Amniotic stem cell (primary cell): ENCODE measurements at regions not wholly inside any gene's neighbourhood (a gene's known extent, or its start where the extent isn't known, plus 50 kb on each side); places are given as distances from the start of the nearest gene placed in this dataset.

Source experiments
- DNase-seq: peaks from one replicate; lab custom pipeline; 2025; lab: John Stamatoyannopoulos, UW

DNA sequence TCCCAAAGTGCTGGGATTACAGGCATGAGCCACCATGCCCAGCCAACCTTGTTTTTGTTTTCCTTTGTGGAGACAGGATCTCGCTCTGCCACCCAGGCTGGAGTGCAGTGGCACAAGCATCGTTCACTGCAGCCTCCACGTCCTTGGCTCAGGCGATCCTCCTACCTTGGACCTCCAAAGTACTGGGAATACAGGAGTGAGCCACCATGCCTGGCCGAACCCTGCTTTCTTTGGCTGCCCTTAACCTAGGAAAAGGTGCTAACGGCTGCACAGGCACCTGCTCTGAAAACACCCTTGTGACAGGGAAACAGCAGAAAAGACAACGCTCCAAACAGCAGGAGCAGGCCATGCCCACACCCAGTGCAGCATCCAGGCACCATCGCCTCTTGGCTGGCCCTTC is 71.9 kb downstream of the OAT start:
- no peak for DNase-seq

DNA sequence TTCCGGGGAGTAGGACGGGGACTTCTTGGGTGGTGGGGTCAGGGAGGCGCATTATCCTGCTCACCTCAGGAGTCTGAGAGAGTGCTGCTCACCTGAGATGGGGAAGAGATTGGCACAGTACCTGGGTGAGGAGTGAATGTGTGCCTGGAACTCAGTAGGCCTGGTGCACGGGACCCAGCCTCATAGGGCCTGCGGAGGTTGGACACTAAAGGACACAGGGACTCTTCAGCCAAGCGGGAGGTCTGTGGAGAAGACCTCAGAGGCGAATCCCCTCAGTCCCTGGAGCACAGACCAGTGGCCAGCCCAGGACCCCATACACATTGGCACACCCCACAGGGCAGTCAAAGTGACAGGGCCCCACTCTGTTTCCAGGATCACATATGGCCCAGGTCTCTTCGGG is 73.2 kb downstream of the OAT start:
- no peak for DNase-seq

DNA sequence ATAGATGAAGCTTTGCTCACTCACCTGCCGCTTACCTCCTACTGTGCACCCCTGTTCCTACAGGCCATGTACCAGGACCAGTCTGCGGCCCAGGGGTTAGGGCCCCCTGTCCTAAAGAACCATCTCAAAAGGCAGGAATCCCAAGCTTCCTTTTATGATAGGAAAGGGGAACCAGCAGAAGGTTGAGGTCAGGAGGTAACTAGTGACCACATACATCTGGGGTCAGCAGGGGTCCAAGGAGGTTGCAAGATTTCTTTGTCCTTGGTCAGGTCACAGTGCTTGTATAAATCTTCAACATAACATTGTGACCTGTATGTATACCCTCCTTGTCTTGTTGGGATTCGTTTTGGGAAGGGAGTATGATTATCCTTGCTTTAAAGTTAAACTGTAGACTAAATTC is 73.8 kb downstream of the OAT start:
- no peak for DNase-seq

DNA sequence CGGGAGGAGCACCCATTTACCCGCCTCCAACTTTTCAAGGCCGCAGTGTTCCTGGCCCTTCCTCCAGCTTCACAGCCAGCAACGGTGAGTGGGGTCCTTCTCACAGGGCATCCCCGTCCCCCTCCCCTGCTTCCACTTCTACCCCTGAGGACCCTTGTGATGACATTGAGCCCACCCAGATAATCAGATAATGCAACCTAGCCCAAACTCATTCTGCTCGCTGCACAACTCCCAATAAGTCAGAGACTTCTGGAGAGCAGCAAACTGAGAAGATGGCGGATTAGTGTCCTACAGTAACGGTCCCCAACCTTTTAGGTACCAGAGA is 74.5 kb downstream of the OAT start:
- DNase-seq = no peak

DNA sequence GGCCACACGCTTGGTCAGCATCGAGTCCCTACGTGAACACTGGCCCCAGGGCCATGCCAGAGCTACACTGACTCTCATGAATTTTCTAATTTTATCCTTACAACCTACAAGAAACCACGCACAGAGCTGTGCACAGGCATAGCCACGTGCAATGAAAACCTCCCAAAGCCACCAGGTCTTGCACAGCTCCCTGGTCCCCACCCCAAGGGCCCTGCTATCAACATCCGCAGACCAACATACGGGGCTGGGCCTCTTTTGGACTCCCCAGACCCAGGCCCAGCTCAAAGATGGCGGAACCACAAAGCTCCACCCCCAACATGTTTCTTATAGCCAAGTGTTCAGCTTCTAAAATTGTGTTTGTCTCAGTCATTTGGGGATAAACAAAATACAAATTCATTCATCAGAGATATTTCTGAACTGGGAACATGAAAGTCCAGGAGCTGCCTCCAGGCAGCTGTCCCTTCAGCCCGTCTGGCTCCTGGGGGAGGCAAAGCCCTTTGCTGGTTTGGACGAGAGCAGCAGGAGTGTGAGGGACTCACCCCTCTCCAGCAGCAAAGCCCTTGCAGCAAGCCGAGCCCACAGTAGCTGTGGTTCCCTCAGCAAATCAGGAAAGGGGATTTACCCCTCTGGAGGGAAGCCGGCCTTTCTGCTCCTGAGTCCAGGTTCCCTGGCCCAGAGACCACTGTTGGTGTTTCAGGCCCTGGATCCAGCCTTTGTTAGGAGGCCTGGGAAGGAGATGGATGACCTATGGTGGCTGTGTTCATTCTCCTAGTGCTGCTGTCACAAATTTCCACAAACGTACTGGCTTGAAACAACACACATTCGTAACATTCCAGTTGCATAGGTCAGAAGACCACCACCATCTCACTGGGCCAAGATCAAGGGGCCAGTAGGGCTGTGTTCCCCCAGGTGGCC is 75.1 kb downstream of the OAT start:
- DNase-seq = no peak

DNA sequence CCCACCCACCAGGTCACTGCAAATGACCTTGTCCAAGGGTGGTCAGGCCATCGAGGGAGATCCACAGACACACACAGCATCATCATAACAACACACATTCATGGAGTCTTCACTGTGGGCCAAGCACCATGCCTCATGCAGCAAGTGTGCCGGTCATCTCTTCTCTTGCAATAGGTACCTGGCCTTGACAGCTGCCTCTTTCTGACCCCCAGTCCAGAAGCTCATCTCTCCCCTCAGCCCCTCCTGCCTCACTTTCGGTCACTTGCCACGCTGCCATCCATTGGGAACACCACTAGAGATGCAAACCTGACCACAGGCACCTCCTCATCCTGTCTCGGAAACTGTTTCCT is 75.9 kb downstream of the OAT start:
- DNase-seq = no peak

DNA sequence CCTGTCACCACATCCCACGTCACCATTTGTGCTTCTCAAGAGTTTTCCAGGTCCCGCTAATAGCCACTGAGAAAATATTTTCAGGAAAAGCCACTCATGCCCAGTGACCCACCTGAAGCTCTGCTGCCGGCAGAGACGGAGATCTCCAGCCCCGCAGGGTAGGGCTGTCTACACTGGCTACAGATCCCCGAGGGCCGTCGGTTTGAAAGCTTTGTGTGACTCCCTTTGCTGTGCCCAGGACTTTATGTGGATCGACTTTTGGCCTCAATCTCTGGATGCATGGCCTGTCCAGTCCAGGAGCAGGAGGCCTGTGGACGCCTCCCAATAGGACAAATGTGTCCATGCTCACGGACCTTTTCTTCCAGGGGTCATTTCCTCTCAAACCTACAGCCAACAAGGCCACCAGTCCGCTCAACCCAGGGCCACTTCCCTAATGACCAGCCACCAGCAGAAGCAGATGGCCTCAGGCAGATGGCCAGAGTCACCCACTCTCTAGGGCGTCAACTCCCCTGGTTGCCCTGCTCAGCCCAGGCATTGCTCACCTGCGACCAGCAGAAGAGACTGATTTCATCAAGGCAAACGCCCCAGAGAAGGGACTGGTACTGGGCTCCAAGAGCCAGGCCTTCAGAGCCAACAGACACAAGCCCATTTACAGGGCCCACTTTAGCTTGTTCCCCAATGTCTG is 76.4 kb downstream of the OAT start:
- DNase-seq = no peak

DNA sequence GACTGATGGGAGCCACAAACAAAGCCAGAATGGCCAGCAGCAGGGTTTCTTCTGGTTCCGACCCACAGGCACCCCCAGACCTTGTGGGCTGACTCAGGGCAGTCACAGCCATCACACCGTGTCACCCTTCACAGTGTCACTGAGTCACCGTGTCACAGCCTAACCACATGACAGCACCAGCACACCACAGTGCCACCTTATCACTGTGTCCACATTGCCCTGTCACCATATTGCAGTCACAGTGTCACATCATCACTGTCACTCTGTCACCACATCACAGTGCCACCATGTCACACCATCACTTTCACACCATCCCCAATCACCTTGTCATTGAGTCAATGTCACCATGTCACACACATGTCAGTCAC is 77.0 kb downstream of the OAT start:
- no peak for DNase-seq

DNA sequence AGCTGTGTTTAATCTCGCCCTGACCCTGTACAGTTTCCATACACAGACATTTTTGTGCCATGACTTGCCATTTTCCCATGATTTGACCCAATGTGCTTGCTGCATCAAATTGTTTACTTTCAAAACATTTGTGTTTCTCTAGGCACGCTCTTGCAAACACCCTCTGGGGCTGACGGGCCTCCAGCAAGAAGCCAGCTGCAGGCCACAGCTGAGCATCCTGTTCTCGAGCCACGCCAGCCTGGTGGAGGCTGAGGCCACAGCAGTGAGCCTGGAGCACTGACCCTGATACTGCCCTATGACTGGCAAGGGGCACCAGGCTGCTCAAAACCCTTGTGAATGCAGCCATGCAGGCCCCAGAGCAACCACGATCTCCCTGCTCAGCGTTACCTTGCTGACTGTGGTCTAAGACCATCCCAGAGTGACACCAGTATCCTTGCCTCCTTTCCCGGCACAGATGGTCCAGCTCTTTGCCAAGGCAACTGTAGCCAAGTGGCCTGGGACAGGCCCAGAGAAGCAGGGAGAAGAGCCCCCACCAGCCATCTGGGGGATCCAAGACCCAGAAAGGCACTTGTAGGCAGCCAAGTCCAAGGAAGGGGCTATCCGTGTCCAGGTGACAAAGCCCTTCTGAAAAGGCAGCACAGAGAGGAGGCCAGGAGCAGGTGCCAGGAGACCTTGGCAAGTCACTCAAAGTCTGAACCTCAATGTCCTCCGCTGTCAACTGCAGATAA is 78.5 kb downstream of the OAT start:
- peak; percentile 91 for DNase-seq

DNA sequence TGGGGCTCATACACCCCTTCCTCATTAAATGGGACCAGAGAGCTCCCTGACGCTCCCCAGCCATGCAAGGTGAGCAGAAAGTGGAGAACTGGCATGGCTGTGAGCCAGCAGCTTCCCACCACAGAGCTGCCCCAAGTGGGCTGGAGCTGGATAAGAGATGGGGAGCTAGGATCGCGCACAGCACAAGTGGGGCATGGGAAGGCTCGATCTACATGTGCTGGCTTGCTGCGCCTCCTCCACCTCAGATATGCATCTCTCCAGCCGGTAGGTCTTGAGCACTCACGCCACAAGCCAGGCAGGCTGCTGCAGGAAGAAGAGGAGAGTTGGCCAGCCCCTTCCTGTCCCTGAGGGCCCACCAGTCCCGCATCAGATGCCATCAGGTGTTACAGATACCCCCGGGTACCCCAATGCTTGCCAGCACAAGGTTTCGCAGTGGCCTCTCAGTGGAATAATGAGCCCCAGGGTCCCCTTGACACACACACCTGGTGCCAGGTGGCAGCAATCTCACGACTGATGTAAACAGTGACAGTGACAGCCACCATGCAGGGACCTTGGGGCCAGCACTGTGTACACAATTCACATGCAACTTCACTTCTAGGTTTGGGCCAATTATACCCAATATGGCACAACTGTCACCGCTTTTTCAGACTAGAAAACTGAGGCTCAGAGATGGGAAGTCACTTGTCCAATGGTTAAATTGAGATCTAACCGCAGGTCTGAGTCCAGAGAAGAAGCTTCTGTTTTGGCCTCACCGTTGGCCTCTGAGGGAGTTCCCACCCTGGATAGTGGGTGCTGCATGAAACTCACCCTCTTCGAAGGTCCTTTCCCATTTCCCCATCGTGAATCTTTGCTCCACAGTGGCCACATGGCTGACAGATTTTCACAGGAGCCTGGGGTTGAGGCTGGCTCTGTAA is 79.3 kb downstream of the OAT start:
- no peak for DNase-seq

DNA sequence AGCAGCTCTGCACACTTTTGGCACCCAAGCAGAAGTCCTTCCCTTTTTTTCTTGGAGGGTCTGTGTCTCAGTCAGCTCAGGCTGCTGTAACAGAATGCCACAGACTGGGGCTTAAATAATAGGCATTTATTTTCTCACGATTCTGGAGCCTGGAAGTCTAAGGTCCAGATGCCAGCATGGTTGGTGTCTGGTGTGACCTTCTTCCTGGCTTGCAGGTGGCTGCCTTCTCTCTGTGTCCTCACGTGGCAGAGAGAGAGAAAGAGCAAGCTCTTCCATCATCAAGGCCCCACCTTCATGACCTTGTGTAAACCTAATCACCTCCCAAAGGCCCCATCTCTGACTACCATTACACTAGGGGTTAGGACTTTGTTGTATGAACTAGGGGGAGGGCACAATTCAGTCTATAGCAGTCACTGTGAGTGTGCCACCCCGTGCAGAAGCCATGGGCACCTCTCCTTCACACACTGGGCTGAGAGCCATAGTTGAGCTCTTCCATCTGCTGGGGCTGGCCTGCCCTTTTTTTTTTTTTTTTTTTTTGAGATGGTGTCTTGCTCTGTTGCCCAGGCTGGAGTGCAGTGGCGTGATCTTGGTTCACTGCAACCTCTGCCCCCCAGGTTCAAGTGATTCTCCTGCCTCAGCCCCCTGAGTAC is 80.3 kb downstream of the OAT start:
- DNase-seq = no peak

DNA sequence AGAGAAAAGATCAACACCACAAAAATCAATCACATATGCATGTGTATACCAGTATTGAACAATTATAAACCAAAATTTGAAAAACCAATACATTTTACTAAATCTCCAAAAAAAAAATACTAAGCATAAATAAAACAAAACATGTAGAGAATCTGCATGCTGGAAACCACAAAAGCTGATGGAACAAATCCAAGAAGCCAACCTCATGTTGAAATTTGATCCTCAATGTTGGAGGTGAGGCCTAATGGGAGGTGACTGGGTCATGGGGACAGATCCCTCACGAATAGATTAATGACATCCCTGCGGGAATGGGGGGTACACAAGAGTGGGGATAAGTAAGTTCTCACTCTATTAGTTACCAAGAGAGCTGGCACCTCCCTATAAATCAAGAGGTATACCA is 82.5 kb downstream of the OAT start:
- no peak for DNase-seq

DNA sequence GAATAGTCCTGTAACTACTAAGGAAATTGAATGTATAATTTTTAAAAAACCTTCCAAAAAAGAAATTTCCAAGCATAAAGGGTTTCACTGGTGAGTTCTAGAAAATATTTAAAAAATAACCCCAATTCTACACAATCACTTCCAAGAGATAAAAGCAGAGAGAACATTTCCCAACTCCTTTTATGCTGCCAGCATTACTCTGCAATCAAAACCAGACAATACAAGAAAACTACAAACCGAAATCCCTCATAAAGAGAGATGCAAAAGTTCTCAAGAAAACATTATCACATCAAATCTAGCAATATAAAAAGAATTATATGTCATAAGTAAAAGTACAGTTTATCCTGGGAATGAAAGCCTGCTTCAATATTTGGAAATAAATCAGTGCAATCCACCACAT is 84.8 kb downstream of the OAT start:
- DNase-seq = no peak

DNA sequence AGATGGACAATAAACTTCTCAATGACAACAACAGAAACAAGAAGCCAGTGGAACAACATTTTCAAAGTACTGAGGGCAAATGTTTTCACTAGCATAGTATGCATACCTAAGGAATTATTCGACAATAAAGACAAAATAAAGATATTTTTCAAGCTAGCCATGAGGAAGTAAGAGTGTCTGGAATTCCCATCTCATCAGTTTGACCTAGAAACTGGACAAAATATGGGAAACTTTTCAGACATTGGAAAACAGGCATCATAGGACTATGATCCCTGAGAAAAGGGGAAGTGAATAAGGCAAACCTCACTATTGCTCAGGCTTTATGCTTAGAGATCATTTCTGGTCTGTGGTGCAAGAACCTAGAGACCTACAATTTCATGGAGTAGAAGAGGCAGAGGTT is 86.3 kb downstream of the OAT start:
- peak; percentile 27 for DNase-seq

DNA sequence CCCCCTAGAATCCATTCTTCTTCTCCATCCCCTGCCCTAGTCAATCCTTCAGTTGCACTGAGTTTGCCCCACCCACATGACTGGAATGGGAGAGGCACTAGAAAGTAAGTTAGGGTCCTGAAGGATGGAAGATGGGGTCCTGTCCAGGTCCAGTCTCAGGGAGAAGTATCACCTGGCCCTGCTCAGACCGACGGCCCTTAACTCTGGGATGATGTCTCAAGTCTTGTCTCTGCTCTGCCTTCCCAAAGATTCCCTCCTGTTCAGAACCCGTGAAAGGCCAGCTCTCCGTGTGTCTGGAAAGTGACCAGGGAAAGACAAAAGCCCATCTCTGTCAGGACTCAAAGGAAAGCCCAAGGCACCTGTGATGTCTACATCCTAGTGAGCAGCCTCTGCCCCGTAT is 88.8 kb downstream of the OAT start:
- DNase-seq = no peak

DNA sequence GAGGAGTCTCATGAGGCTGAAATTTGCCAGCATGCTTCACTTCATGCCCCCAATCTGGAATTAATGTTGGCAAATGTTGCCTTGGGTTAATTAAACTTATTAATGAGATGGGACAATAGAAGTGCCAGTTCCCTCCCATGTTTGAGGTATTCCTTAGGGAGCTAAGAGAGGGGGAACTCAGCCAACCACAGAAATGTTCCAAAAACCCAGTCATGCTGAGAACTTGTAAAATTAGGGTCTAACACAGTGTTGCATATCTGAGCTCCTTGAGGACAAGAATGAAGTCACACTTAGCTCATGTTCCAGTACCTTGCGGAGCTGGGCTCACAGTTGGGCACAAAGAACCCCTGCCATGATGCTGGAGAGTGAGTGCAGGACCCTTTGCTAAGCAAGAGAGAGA is 89.4 kb downstream of the OAT start:
- no peak for DNase-seq

DNA sequence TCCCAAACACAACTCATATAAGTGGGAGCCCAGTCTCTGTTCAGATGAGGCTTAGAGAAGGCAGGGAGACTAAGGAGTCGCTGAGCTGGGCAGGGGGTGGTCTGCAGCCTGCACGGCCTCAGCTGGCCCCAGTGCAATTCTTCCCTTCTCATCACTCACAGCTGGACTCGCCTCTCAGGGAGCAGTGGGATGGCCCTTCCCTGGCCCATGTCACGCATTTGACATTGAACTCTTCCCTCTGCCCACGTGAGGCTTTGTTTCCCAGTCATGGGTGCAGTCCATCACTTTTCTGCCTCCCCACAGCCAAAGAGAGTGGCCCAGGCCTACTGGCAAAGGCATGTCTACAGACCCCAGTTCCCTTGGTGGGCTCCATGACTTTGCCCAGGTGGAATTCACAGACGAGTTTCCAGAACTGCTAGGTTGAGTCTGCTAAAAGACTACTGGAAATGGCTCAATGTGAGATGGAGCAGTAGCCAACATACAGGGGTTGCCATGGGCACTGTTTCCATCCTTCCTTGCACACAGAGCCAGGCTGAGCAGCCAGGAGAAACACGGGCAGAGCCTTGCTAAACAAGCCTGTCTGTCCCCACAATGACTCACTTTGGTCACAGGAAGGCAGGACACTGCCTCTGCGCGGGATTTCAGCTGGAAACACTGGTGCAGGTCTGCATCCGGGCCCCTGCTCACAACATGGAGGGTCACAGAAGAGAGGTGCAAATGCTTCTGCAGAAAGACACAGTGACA is 90.1 kb downstream of the OAT start:
- no peak for DNase-seq

DNA sequence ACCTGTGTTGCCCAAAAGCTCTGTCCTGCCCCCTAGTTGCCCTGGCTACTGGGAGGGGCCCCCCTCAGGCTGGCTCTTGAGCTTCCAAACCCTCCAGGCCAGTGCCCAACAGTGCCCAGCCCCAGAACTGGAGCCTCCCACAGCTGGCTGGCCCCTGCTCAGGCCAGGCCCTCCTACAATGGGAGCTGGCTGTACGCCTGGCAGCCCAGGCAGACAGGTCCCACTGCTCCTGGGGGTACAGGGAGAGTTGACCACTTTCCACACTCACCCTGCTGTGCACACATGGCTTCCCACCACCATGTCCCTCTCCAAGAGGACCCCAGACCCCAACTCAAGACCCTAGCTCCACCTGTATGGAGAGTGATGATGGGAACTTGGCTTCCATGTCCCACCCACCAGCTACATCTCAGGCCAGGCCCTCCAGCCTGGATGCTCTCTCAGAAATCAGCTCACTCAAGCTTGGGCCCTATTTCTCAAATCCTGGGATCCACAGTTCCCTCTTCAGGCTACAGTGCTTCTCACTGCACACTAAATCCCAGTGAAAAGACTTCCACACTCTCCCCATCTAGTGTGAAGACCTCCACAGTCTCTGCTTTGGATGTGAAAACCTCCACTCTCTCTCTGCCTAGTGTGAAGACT is 92.6 kb downstream of the OAT start:
- DNase-seq = no peak

DNA sequence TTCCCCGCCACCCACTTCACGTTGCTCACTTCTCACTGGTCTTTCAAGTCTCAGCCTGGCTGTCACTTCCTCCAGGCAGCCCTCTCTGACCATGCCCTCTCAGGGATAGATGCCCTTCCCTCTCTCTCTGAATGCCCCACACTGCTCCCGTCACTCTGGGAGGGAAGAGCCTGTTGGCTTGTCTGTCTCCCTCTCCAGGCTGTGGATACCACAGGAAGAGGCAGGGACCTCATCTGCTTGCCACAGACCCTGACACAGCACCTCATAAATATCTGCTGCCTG is 93.1 kb downstream of the OAT start:
- no peak for DNase-seq

DNA sequence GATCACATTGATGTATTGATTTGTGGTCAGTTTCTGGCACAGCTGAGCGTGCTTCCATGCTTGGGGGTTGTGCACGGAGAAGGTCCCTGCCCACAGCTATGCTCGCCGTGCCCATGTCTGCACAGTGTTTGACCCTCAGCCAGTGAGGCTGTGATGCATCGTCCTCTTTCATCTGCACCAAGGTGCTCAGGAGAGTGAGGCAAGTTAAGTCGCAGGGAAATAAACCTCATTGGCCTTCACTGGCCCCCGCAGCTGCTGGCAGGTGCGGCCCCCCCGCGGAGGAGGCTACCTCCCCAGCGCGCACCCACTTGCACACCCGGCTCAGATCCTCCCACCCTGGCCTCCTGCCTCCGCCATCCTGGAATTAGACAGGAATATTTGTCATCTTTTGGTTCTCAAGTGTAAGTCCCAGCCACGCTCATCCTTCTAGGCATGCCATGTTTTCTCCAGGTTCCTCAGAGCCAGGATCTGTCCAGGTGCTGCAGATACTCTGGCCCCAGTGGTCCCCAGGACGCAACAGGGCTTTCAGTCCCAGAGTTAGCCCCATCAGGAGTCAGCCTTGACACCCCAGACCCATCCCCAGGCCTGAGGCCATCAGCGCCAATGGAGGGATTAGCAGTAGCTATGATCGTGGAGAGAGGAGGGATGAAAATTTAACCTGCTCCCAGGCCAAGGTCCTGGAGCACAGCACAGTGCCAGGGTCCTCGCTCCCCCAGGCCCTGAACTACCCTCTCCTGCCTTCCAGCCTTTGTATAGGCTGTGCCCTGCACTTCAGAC is 93.7 kb downstream of the OAT start:
- DNase-seq = no peak
